Body of pancreas (tissue), 4 donors: ENCODE measurements at regions not wholly inside any gene's neighbourhood (a gene's known extent, or its start where the extent isn't known, plus 50 kb on each side); places are given as distances from the start of the nearest gene placed in this dataset.

Experiments
- ATAC-seq: fragments of 150-250 bp; one replicate; pipeline ENCODE4 v1.9.1; 2016
- DNase-seq, 4 donors: peaks; one replicate each; pipeline ENCODE4 v3.0.0-alpha.2; 2019
- H3K27ac ChIP-seq, 4 donors: fragments of 200-600 bp; sonication (generic); 1 replicate in 3 of 4; 2 replicates in 1 of 4; pipeline versions ENCODE4 v1.5.1 to v1.6.1; 2016 to 2019; ENCODE audit warnings: mild to moderate bottlenecking in 1 of 4, mixed read lengths in 1 of 4, moderate library complexity in 1 of 4
- H3K27me3 ChIP-seq, 2 donors: fragments of 200-600 bp; sonication (generic); one replicate each; pipeline ENCODE4 v1.6.0; 2016; ENCODE audit warnings: mild to moderate bottlenecking in 1 of 2
- H3K36me3 ChIP-seq, 2 donors: fragments of 200-600 bp; sonication (generic); replicated peaks in 1 of 2; 2 replicates each; pipeline ENCODE4 v1.5.1; 2016; ENCODE audit warnings: low read depth in 2 of 2; ENCODE audit not compliant: insufficient read depth in 1 of 2
- H3K4me1 ChIP-seq: fragments of 200-600 bp; sonication (generic); one replicate; pipeline ENCODE4 v1.6.0; 2016
- H3K4me3 ChIP-seq, 2 donors: fragments of 200-600 bp; sonication (generic); 1 replicate in 1 of 2; 2 replicates in 1 of 2; pipeline ENCODE4 v1.5.1; 2016 to 2019
- H3K9me3 ChIP-seq, 3 donors: fragments of 200-600 bp; sonication (generic); 1 replicate in 2 of 3; 2 replicates in 1 of 3; pipeline ENCODE4 v1.5.1; 2016
- POLR2A ChIP-seq, 3 donors: fragments of 450-650 bp; IDR thresholded peaks; one replicate each; pipeline ENCODE4 v1.6.1; 2016; ENCODE audit warnings: antibody characterized with exemption in 3 of 3, mild to moderate bottlenecking in 2 of 3
- WGBS, 2 donors: methylation state at CpG; one replicate each; pipeline ENCODE4 v1.1.5; 2017; 5-methylcytosine and 5-hydroxymethylcytosine counted together
- intact Hi-C: fragments of 100-400 bp; cut with DNase I; formaldehyde crosslinking; loops from one replicate; pipeline ENCODE4 v1.15.1; 2023
- TF ChIP-seq, protein P1 (sequence below), 7 experiments: fragments of 450-650 bp in 4 of 7; fragments of 200-600 bp in 3 of 7; sonication (generic) in 3 of 7; IDR thresholded peaks; one replicate each; pipeline ENCODE4 v1.5.1; 2016 to 2019; ENCODE audit warnings: antibody characterized with exemption in 7 of 7

DNA sequence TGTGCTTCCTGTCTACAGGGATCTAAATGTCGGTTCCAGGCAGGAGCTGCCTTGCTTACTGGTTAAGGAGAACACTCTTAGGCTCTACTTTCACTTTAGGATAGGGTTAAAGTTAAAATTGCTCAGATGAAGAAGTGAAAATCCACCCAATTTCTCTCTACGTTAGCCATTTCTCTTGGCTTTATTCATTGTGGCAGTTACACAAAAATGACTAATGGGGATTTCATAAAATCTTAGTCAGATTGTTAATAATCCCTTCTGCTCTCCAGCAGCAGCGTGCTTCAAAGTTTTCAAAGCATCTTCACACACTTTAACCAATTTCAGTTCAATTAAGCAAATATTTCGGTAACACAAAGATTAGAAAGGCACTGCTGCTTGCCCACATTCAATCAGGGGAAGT, 58.4 kb upstream of the RCN1 start:
- Histone ChIP-seq H3K27me3 (no peaks in the 10 kb centered on the region), H3K9me3 (no peaks in the 10 kb centered on the region), H3K27ac (no peak overlapping the region), H3K4me1 (no peaks in the 10 kb centered on the region), H3K36me3 (no peaks in the 10 kb centered on the region), H3K4me3 (no peak overlapping the region)
- intact Hi-C loops, result no loop called here
- TF ChIP-seq, protein P1, sequence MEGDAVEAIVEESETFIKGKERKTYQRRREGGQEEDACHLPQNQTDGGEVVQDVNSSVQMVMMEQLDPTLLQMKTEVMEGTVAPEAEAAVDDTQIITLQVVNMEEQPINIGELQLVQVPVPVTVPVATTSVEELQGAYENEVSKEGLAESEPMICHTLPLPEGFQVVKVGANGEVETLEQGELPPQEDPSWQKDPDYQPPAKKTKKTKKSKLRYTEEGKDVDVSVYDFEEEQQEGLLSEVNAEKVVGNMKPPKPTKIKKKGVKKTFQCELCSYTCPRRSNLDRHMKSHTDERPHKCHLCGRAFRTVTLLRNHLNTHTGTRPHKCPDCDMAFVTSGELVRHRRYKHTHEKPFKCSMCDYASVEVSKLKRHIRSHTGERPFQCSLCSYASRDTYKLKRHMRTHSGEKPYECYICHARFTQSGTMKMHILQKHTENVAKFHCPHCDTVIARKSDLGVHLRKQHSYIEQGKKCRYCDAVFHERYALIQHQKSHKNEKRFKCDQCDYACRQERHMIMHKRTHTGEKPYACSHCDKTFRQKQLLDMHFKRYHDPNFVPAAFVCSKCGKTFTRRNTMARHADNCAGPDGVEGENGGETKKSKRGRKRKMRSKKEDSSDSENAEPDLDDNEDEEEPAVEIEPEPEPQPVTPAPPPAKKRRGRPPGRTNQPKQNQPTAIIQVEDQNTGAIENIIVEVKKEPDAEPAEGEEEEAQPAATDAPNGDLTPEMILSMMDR (IDR thresholded peaks at IDR 0.05), result no peak
- no peak for DNase-seq
- ATAC-seq, result no peak
- 30 to 32% methylated on average over 4 of the region's 4 CpGs for whole genome bisulfite sequencing, 2 donors

DNA sequence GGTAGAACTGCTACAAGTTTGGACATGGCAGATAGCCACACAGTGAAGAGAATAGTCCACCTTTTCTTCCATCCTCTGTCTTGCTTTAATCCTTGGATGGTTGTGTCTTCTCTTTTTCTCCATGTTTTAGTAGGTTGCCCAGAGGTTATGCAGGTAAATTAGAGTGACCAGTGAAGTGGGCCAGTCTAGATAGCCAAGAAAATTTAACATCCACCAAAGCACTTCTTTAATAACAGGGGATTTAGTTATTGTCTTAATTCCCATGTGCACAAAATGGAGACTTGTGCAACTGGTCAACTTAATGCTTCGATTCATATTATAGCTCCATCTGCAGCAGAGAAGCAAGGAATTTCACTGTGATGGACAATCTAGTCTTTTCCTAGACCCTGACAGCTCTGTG, 58.8 kb upstream of the RCN1 start:
- H3K4me3 ChIP-seq, result no peak overlapping the region
- intact Hi-C loops, result no loop called here
- no peaks in the 10 kb centered on the region for H3K36me3 ChIP-seq
- H3K9me3 ChIP-seq, result no peaks in the 10 kb centered on the region
- no peaks in the 10 kb centered on the region for H3K4me1 ChIP-seq
- H3K27ac ChIP-seq, result no peak overlapping the region
- ATAC-seq (no peak), DNase-seq (no peak)
- 48 to 70% methylated on average over 1 of the region's 1 CpG for WGBS, 2 donors
- no peaks in the 10 kb centered on the region for H3K27me3 ChIP-seq
- TF ChIP-seq, protein P1 (IDR thresholded peaks at IDR 0.05), result no peak
- no peak for TF ChIP-seq POLR2A (IDR thresholded peaks at IDR 0.05)

DNA sequence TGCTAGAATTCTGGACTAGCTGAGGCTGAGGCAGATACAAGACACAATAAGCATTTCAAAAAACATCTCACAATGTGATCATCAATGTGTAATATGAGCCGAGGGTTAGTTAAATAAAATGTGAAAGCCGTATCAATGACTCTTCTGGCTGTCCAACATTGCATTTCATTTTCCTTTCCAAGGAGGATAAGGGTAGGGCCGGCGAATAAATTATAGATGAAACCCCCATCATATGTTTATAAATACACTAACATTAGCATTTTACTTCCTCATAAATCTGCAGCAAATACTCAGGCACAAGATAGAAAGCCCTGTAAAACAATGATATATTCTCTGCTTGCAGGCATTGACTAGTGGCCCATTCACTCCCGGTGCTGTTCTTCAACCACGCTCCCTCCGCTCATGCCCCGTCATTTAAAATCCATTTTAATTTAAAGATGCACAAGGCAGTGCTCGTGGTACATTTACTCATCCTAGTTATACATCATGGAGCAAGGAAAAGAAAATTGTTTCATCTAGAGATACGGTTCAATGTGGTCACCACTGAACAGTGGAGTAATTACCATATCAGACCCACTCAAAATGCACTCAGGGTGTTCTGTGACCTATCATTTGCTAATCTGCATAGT, 59.9 kb upstream of the RCN1 start:
- no peak for DNase-seq
- no peak for ATAC-seq
- TF ChIP-seq POLR2A (IDR thresholded peaks at IDR 0.05), result no peak
- TF ChIP-seq, protein P1 (IDR thresholded peaks at IDR 0.05), result no peak
- Histone ChIP-seq H3K27ac (no peak overlapping the region), H3K9me3 (no peaks in the 10 kb centered on the region), H3K36me3 (no peaks in the 10 kb centered on the region), H3K4me3 (no peak overlapping the region), H3K27me3 (no peaks in the 10 kb centered on the region), H3K4me1 (no peaks in the 10 kb centered on the region)
- intact Hi-C loops, result no loop called here
- 71% methylated on average over 10 of the region's 10 CpGs for WGBS, 2 donors

- H3K9me3 ChIP-seq, result no peaks in the 10 kb centered on the region
- no peak overlapping the region for H3K27ac ChIP-seq
- 61 to 74% methylated on average over 4 of the region's 4 CpGs for WGBS, 2 donors
- no peak for DNase-seq
- intact Hi-C loops, result no loop called here
- no peak for ATAC-seq
- TF ChIP-seq POLR2A (IDR thresholded peaks at IDR 0.05), result no peak
- TF ChIP-seq, protein P1 (IDR thresholded peaks at IDR 0.05), result no peak
- no peaks in the 10 kb centered on the region for H3K36me3 ChIP-seq
- H3K4me3 ChIP-seq, result no peak overlapping the region
- no peaks in the 10 kb centered on the region for H3K27me3 ChIP-seq
- no peaks in the 10 kb centered on the region for H3K4me1 ChIP-seq
Measured at GRCh38 chr11:32029721-32030120, 61.2 kb upstream of the RCN1 start.

DNA sequence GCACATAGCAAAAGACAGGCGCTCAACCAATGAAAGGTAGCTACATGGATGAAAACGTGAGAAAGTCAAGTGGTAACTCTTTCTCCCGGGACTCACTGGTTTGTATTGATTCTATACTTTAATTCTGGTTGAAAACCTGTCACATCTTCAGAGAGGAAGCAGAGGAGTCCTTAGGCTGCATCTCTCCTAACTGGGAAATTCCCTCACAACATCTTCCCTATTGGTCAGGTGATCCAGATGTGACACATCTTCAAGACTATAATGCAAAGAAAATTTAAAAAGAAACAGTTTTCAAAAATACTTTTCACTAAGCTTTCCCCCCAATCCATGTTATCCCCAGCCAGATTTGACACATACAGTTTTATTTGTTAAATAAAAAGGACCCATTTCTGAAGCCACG, 62.7 kb upstream of the RCN1 start:
- DNase-seq, result no peak
- intact Hi-C loops, result no loop called here
- no peaks in the 10 kb centered on the region for H3K4me1 ChIP-seq
- no peak overlapping the region for H3K27ac ChIP-seq
- WGBS, 2 donors, result 51 to 66% methylated on average over 4 of the region's 4 CpGs
- TF ChIP-seq, protein P1 (IDR thresholded peaks at IDR 0.05), result no peak
- no peak for TF ChIP-seq POLR2A (IDR thresholded peaks at IDR 0.05)
- no peaks in the 10 kb centered on the region for H3K27me3 ChIP-seq
- H3K4me3 ChIP-seq, result no peak overlapping the region
- no peak for ATAC-seq
- no peaks in the 10 kb centered on the region for H3K9me3 ChIP-seq
- H3K36me3 ChIP-seq, result no peaks in the 10 kb centered on the region
